GM23338 (cell line): ENCODE measurements at regions not wholly inside any gene's neighbourhood (a gene's known extent, or its start where the extent isn't known, plus 50 kb on each side); places are given as distances from the start of the nearest gene placed in this dataset.

Experiments used
- ATAC-seq: fragments of 200-7000 bp; cut with Tn5 transposase; 3 replicates; pipeline ENCODE4 v1.9.1; 2020
- DNase-seq: peaks from one replicate; pipeline ENCODE4 v3.0.0-alpha.2; 2015; ENCODE audit warnings: low spot score
- H2AFZ ChIP-seq: fragments of 200-600 bp; sonication (generic); 2 replicates; pipeline ENCODE4 v1.8.0; 2016; ENCODE audit warnings: antibody characterized with exemption, mild to moderate bottlenecking, moderate library complexity
- H3F3A ChIP-seq: fragments of 200-600 bp; sonication (generic); replicated peaks from 2 replicates; pipeline ENCODE4 v1.8.0; 2017; ENCODE audit warnings: antibody characterized with exemption, mixed run types, low read depth
- H3K27ac ChIP-seq: fragments of 200-600 bp; sonication (generic); 2 replicates; pipeline ENCODE4 v1.6.1; 2016; ENCODE audit warnings: low read depth
- H3K27me3 ChIP-seq: fragments of 200-600 bp; sonication (generic); 2 replicates; pipeline ENCODE4 v1.8.0; 2016; ENCODE audit warnings: mild to moderate bottlenecking, mixed run types, moderate library complexity; ENCODE audit not compliant: insufficient read depth
- H3K36me3 ChIP-seq: fragments of 200-600 bp; sonication (generic); 2 replicates; pipeline ENCODE4 v1.8.0; 2016; ENCODE audit warnings: mild to moderate bottlenecking; ENCODE audit not compliant: insufficient read depth
- H3K4me1 ChIP-seq: fragments of 200-600 bp; sonication (generic); 2 replicates; pipeline ENCODE4 v1.8.0; 2016; ENCODE audit warnings: mild to moderate bottlenecking, moderate library complexity; ENCODE audit not compliant: insufficient read depth
- H3K4me2 ChIP-seq: fragments of 200-600 bp; sonication (generic); 2 replicates; pipeline ENCODE4 v1.7.1; 2017; ENCODE audit warnings: mixed run types
- H3K4me3 ChIP-seq: fragments of 200-600 bp; sonication (generic); 2 replicates; pipeline ENCODE4 v1.6.1; 2016; ENCODE audit warnings: mixed run types
- H3K79me2 ChIP-seq: fragments of 200-600 bp; sonication (generic); replicated peaks from 2 replicates; pipeline ENCODE4 v1.8.0; 2017; ENCODE audit warnings: mild to moderate bottlenecking; ENCODE audit not compliant: insufficient read depth
- H3K9me2 ChIP-seq: fragments of 200-600 bp; sonication (generic); 2 replicates; pipeline ENCODE4 v1.8.0; 2017; ENCODE audit not compliant: insufficient read depth
- H4K20me1 ChIP-seq: fragments of 200-600 bp; sonication (generic); replicated peaks from 2 replicates; pipeline ENCODE4 v1.8.0; 2017; ENCODE audit warnings: mild to moderate bottlenecking; ENCODE audit not compliant: insufficient read depth
- H3K27ac Mint-ChIP-seq: 2 replicates; pipeline ENCODE4 v1.8.0; 2020; ENCODE audit warnings: inconsistent platforms, mild to moderate bottlenecking, moderate library complexity, mixed read lengths
- H3K27me3 Mint-ChIP-seq: 3 replicates; pipeline ENCODE4 v1.8.0; 2022; ENCODE audit warnings: low read depth, mild to moderate bottlenecking, moderate library complexity, mixed read lengths, inconsistent platforms; ENCODE audit not compliant: insufficient read depth, poor library complexity
- H3K36me3 Mint-ChIP-seq: 3 replicates; pipeline ENCODE4 v1.8.0; 2021; ENCODE audit warnings: low read depth, mild to moderate bottlenecking, inconsistent platforms, moderate library complexity, mixed read lengths
- H3K4me1 Mint-ChIP-seq: 3 replicates; pipeline ENCODE4 v1.8.0; 2020; ENCODE audit warnings: mild to moderate bottlenecking, inconsistent platforms, mixed read lengths
- H3K4me3 Mint-ChIP-seq: 3 replicates; pipeline ENCODE4 v1.8.0; 2021; ENCODE audit warnings: moderate library complexity, mild to moderate bottlenecking, inconsistent platforms, mixed read lengths
- H3K9me3 Mint-ChIP-seq: 3 replicates; pipeline ENCODE4 v1.8.0; 2020; ENCODE audit warnings: moderate library complexity, mild to moderate bottlenecking, inconsistent platforms, mixed read lengths
- CREB1 ChIP-seq: fragments of 250-450 bp; sonication (Bioruptor Pico); IDR thresholded peaks from 2 replicates; pipeline ENCODE4 v1.5.0; 2020; ENCODE audit warnings: low read depth, mild to moderate bottlenecking, moderate library complexity
- EZH2 ChIP-seq: fragments of 200-600 bp; sonication (generic); IDR thresholded peaks from one replicate; pipeline ENCODE4 v1.8.0; 2017; ENCODE audit warnings: antibody characterized with exemption, mild to moderate bottlenecking, low read depth; ENCODE audit not compliant: unreplicated experiment
- JUNB ChIP-seq: IDR thresholded peaks from one replicate; pipeline ENCODE4 v1.6.1; 2016; ENCODE audit warnings: antibody characterized with exemption; ENCODE audit not compliant: unreplicated experiment
- NANOG ChIP-seq: IDR thresholded peaks from 2 replicates; pipeline ENCODE4 v1.6.1; 2016; ENCODE audit warnings: antibody characterized with exemption, borderline replicate concordance
- POLR2AphosphoS5 ChIP-seq: IDR thresholded peaks from 2 replicates; pipeline ENCODE4 v1.6.1; 2016; ENCODE audit warnings: antibody characterized with exemption, low read depth
- STAT1 ChIP-seq: IDR thresholded peaks from one replicate; pipeline ENCODE4 v1.6.1; 2016; ENCODE audit warnings: antibody characterized with exemption; ENCODE audit not compliant: unreplicated experiment
- ZNF114 ChIP-seq: fragments of 250-450 bp; sonication (Bioruptor Pico); IDR thresholded peaks from 2 replicates; pipeline ENCODE4 v1.5.0; 2020; ENCODE audit warnings: mild to moderate bottlenecking, moderate library complexity
- TF ChIP-seq, protein P1 (sequence below): IDR thresholded peaks from 2 replicates; pipeline ENCODE4 v1.6.1; 2016; ENCODE audit warnings: antibody characterized with exemption
- TF ChIP-seq, protein P2 (sequence below): IDR thresholded peaks from one replicate; pipeline ENCODE4 v1.6.1; 2018; ENCODE audit warnings: antibody characterized with exemption; ENCODE audit not compliant: unreplicated experiment
- TF ChIP-seq, protein P3 (sequence below), 2 experiments: fragments of 200-600 bp in 1 of 2; sonication (generic) in 1 of 2; conservative IDR thresholded peaks; 2 replicates each; pipeline versions ENCODE4 v1.5.1 to v1.6.1; 2016 to 2017; ENCODE audit warnings: antibody characterized with exemption in 2 of 2, low read depth in 2 of 2, mild to moderate bottlenecking in 2 of 2, moderate library complexity in 1 of 2
- TF ChIP-seq, protein P4 (sequence below): fragments of 250-450 bp; sonication (Bioruptor Pico); IDR thresholded peaks from 2 replicates; pipeline ENCODE4 v1.5.0; 2020; ENCODE audit warnings: mild to moderate bottlenecking, moderate library complexity

DNA sequence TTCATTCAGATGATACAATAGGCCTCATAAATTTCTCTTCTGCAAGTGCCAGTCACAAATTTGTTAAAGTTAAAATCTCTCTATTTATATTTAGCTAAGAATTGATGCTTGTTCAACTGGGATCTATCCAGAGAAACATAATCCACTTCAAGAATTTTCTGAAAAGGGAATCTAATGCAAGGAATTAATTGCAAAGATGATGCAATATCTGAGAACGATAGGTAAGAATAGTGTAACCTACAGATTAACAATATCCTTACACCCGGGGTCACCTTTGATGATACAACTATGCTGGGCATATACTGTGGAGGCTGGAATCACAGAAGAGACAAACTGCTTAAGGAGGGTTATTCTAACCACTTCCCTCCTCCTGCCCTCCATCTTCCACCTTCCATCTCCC lies 295.1 kb downstream of the FOXG1 start:
- H3K27me3 Mint-ChIP-seq, result no peaks in the 10 kb centered on the region
- Histone ChIP-seq H3K4me3 (no peak overlapping the region), H2AFZ (peak overlapping the region; percentile 45; the same call in 1 of the 2 replicates), H3K27ac (no peak overlapping the region), H3K9me2 (no peaks in the 10 kb centered on the region), H3K4me2 (no peak overlapping the region), H3K36me3 (no peaks in the 10 kb centered on the region), H3K4me1 (no peaks in the 10 kb centered on the region), H3K79me2 (no peaks in the 10 kb centered on the region), H4K20me1 (no peaks in the 10 kb centered on the region), H3K27me3 (no peaks in the 10 kb centered on the region), H3F3A (no peaks in the 10 kb centered on the region)
- H3K4me3 Mint-ChIP-seq, result no peak overlapping the region
- TF ChIP-seq, protein P1, sequence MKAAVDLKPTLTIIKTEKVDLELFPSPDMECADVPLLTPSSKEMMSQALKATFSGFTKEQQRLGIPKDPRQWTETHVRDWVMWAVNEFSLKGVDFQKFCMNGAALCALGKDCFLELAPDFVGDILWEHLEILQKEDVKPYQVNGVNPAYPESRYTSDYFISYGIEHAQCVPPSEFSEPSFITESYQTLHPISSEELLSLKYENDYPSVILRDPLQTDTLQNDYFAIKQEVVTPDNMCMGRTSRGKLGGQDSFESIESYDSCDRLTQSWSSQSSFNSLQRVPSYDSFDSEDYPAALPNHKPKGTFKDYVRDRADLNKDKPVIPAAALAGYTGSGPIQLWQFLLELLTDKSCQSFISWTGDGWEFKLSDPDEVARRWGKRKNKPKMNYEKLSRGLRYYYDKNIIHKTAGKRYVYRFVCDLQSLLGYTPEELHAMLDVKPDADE, result no peak
- TF ChIP-seq, protein P2, sequence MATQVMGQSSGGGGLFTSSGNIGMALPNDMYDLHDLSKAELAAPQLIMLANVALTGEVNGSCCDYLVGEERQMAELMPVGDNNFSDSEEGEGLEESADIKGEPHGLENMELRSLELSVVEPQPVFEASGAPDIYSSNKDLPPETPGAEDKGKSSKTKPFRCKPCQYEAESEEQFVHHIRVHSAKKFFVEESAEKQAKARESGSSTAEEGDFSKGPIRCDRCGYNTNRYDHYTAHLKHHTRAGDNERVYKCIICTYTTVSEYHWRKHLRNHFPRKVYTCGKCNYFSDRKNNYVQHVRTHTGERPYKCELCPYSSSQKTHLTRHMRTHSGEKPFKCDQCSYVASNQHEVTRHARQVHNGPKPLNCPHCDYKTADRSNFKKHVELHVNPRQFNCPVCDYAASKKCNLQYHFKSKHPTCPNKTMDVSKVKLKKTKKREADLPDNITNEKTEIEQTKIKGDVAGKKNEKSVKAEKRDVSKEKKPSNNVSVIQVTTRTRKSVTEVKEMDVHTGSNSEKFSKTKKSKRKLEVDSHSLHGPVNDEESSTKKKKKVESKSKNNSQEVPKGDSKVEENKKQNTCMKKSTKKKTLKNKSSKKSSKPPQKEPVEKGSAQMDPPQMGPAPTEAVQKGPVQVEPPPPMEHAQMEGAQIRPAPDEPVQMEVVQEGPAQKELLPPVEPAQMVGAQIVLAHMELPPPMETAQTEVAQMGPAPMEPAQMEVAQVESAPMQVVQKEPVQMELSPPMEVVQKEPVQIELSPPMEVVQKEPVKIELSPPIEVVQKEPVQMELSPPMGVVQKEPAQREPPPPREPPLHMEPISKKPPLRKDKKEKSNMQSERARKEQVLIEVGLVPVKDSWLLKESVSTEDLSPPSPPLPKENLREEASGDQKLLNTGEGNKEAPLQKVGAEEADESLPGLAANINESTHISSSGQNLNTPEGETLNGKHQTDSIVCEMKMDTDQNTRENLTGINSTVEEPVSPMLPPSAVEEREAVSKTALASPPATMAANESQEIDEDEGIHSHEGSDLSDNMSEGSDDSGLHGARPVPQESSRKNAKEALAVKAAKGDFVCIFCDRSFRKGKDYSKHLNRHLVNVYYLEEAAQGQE, result no peak
- TF ChIP-seq JUNB, result no peak
- TF ChIP-seq STAT1, result no peak
- TF ChIP-seq EZH2, result no peak
- no peak for TF ChIP-seq NANOG
- no peak for TF ChIP-seq POLR2AphosphoS5
- no peak for TF ChIP-seq ZNF114
- TF ChIP-seq CREB1 (CRISPR knock-in tag), result no peak
- TF ChIP-seq, protein P3, sequence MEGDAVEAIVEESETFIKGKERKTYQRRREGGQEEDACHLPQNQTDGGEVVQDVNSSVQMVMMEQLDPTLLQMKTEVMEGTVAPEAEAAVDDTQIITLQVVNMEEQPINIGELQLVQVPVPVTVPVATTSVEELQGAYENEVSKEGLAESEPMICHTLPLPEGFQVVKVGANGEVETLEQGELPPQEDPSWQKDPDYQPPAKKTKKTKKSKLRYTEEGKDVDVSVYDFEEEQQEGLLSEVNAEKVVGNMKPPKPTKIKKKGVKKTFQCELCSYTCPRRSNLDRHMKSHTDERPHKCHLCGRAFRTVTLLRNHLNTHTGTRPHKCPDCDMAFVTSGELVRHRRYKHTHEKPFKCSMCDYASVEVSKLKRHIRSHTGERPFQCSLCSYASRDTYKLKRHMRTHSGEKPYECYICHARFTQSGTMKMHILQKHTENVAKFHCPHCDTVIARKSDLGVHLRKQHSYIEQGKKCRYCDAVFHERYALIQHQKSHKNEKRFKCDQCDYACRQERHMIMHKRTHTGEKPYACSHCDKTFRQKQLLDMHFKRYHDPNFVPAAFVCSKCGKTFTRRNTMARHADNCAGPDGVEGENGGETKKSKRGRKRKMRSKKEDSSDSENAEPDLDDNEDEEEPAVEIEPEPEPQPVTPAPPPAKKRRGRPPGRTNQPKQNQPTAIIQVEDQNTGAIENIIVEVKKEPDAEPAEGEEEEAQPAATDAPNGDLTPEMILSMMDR (conservative IDR thresholded peaks at IDR 0.05; ENCODE audit: low read depth in 2 of 2), result no peak
- DNase-seq, result no peak
- H3K4me1 Mint-ChIP-seq, result no peaks in the 10 kb centered on the region
- no peak overlapping the region for H3K27ac Mint-ChIP-seq
- H3K9me3 Mint-ChIP-seq, result no peaks in the 10 kb centered on the region
- no peaks in the 10 kb centered on the region for H3K36me3 Mint-ChIP-seq
- ATAC-seq, result no peak

DNA sequence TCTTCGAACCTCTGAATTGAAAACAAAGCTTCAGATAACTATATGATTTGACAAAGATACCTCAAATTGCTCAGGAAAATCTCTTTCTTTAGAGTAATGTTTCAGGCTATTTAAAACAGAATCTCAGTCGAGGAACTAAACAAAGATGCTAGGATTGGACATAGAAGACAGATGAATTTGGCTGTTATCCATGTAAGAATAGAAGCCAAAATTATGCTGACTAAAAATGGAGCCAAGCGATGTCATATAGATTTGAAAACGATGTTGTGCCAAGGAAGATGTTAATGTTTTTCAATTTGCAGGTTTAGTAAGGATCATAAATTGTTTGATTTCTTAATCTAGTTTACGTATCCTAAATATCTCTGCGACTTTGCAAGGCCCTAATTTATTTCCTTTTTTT lies 295.9 kb downstream of the FOXG1 start:
- ATAC-seq (no peak), DNase-seq (no peak)
- no peak overlapping the region for H3K27ac Mint-ChIP-seq
- Histone ChIP-seq H3K4me3 (no peak overlapping the region), H3F3A (no peaks in the 10 kb centered on the region), H3K4me1 (no peaks in the 10 kb centered on the region), H2AFZ (peak overlapping the region; percentile 45; the same call in 1 of the 2 replicates), H3K4me2 (no peak overlapping the region), H3K36me3 (no peaks in the 10 kb centered on the region), H3K79me2 (no peaks in the 10 kb centered on the region), H3K27me3 (no peaks in the 10 kb centered on the region), H3K9me2 (no peaks in the 10 kb centered on the region), H4K20me1 (no peaks in the 10 kb centered on the region), H3K27ac (no peak overlapping the region)
- H3K9me3 Mint-ChIP-seq, result no peaks in the 10 kb centered on the region
- no peaks in the 10 kb centered on the region for H3K36me3 Mint-ChIP-seq
- no peak overlapping the region for H3K4me3 Mint-ChIP-seq
- H3K4me1 Mint-ChIP-seq, result no peaks in the 10 kb centered on the region
- H3K27me3 Mint-ChIP-seq, result no peaks in the 10 kb centered on the region
- TF ChIP-seq, protein P4, sequence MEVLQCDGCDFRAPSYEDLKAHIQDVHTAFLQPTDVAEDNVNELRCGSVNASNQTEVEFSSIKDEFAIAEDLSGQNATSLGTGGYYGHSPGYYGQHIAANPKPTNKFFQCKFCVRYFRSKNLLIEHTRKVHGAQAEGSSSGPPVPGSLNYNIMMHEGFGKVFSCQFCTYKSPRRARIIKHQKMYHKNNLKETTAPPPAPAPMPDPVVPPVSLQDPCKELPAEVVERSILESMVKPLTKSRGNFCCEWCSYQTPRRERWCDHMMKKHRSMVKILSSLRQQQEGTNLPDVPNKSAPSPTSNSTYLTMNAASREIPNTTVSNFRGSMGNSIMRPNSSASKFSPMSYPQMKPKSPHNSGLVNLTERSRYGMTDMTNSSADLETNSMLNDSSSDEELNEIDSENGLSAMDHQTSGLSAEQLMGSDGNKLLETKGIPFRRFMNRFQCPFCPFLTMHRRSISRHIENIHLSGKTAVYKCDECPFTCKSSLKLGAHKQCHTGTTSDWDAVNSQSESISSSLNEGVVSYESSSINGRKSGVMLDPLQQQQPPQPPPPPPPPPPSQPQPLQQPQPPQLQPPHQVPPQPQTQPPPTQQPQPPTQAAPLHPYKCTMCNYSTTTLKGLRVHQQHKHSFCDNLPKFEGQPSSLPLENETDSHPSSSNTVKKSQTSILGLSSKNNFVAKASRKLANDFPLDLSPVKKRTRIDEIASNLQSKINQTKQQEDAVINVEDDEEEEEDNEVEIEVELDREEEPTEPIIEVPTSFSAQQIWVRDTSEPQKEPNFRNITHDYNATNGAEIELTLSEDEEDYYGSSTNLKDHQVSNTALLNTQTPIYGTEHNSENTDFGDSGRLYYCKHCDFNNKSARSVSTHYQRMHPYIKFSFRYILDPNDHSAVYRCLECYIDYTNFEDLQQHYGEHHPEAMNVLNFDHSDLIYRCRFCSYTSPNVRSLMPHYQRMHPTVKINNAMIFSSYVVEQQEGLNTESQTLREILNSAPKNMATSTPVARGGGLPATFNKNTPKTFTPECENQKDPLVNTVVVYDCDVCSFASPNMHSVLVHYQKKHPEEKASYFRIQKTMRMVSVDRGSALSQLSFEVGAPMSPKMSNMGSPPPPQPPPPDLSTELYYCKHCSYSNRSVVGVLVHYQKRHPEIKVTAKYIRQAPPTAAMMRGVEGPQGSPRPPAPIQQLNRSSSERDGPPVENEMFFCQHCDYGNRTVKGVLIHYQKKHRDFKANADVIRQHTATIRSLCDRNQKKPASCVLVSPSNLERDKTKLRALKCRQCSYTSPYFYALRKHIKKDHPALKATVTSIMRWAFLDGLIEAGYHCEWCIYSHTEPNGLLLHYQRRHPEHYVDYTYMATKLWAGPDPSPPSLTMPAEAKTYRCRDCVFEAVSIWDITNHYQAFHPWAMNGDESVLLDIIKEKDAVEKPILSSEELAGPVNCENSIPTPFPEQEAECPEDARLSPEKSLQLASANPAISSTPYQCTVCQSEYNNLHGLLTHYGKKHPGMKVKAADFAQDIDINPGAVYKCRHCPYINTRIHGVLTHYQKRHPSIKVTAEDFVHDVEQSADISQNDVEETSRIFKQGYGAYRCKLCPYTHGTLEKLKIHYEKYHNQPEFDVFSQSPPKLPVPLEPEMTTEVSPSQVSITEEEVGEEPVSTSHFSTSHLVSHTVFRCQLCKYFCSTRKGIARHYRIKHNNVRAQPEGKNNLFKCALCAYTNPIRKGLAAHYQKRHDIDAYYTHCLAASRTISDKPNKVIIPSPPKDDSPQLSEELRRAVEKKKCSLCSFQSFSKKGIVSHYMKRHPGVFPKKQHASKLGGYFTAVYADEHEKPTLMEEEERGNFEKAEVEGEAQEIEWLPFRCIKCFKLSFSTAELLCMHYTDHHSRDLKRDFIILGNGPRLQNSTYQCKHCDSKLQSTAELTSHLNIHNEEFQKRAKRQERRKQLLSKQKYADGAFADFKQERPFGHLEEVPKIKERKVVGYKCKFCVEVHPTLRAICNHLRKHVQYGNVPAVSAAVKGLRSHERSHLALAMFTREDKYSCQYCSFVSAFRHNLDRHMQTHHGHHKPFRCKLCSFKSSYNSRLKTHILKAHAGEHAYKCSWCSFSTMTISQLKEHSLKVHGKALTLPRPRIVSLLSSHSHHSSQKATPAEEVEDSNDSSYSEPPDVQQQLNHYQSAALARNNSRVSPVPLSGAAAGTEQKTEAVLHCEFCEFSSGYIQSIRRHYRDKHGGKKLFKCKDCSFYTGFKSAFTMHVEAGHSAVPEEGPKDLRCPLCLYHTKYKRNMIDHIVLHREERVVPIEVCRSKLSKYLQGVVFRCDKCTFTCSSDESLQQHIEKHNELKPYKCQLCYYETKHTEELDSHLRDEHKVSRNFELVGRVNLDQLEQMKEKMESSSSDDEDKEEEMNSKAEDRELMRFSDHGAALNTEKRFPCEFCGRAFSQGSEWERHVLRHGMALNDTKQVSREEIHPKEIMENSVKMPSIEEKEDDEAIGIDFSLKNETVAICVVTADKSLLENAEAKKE, result no peak
- TF ChIP-seq EZH2, result no peak
- no peak for TF ChIP-seq NANOG
